ENCODE measurements at regions not wholly inside any gene's neighbourhood (a gene's known extent, or its start where the extent isn't known, plus 50 kb on each side); places are given as distances from the start of the nearest gene placed in this dataset.
"Not testable (repeated sequence)": the region's sequence is repeated elsewhere in the genome, so short reads cannot be mapped to it uniquely, and the experiment has no call there.

DNA sequence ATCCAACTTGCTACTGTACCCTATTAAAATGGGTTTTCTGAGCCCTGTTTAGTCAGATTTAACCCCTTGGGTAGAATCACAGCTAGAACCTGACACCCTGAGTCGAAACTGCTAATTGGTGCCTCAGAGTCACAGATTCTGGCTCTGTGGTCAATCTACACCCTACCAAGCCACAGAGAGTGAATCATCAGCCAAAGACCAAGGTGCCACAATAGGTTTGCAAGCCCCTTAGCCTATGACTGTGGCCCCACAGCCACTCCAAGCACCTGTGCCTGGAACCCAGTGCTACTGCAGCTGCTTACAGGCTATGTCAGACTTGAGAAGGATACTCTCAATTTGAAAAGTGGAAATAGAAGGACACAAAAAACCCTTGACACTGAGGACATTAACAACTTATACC is 202.8 kb upstream of the KCND2 start:
- Histone ChIP-seq H3K4me1 (replicated peaks in 1 of 2) (no peaks in the 10 kb centered on the region), H3K27ac (no peak overlapping the region), H3K4me3 (no peak overlapping the region)
- 0 to 100% (median 71%) methylated on average over 1 of the region's 1 CpG; no CpG with 5 or more reads in 7 of the 10 experiments for WGBS, 10 experiments
- in situ Hi-C loops (cut with MboI; ENCODE audit: low pct_unique_long_range_greater_than_20kb in 2 of 9, low sequenced_read_pairs in 9 of 9, unreplicated experiment in 9 of 9): no loop called here
- ATAC-seq (replicated peaks in 6 of 8): no peak

DNA sequence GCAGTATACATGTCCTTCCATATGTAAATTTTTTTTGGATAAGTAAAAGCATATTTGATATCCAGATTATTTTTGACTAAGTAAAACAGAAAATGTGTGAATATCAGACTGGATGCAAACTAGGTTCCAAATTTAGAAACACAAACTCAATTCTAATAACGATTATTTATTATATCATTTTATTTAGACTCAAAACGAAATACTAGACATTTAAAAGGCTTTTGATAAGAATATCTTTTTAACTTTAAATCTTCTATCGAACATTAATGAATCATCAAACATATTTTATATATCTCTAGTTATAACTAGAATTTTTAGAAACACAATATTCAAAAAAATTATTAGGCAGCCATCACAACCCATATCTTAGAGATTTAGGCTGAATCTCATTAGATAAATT is 195.2 kb upstream of the KCND2 start:
- 0 to 86% (median 67%) methylated on average over 2 to 3 of the region's 3 CpGs for WGBS, 10 experiments
- in situ Hi-C loops (cut with MboI; ENCODE audit: low pct_unique_long_range_greater_than_20kb in 2 of 9, low sequenced_read_pairs in 9 of 9, unreplicated experiment in 9 of 9): no loop called here
- no peak overlapping the region for H3K4me3 ChIP-seq
- no peaks in the 10 kb centered on the region for H3K4me1 ChIP-seq (replicated peaks in 1 of 2)
- no peak for ATAC-seq (replicated peaks in 6 of 8)
- no peak overlapping the region for H3K27ac ChIP-seq

DNA sequence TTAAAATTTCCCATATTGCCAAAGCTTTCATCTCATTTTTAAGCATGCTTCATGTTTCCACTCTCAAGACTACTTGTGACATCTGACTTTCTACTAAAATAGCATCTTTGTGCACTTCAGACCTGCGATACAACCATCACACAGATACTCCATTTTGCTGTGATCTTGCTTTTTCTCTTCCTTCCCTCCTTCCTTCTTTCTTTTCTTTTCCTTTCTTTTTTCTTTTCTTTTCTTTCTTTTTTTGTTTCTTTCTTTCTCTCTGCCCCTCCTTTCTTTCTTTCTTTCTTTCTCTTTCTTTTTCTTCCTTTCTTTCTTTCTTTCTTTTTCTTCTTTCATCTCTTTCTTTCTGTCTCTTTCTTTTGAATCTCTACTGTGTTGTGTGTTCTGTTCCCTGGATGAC is 194.0 kb upstream of the KCND2 start:
- no peak overlapping the region for H3K4me3 ChIP-seq
- WGBS, 10 experiments: 0 to 100% (median 58%) methylated on average over 1 of the region's 1 CpG; no CpG with 5 or more reads in 2 of the 10 experiments
- no peak overlapping the region for H3K27ac ChIP-seq
- no peak for ATAC-seq (replicated peaks in 6 of 8)
- no peaks in the 10 kb centered on the region for H3K4me1 ChIP-seq (replicated peaks in 1 of 2)
- in situ Hi-C loops (cut with MboI; ENCODE audit: low pct_unique_long_range_greater_than_20kb in 2 of 9, low sequenced_read_pairs in 9 of 9, unreplicated experiment in 9 of 9): no loop called here

DNA sequence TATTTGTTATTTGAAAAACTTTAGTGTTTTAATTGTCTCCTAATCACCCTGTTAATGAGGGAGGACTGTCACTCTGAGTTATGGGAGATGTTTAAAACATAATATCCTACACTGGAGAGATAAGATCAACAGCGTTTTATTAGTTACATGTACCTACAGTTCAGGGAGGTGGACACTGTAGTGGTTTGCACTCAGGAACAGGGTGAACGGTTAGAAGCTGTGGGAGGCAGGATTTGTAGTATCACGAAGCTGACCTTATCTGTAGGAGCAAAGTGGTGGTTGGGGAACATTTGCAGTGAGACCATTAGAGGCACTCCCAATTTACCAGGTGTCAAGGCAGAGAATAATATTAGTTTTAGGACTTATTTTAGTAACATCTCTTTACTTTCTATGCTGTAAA is 193.3 kb upstream of the KCND2 start:
- in situ Hi-C loops (cut with MboI; ENCODE audit: low pct_unique_long_range_greater_than_20kb in 2 of 9, low sequenced_read_pairs in 9 of 9, unreplicated experiment in 9 of 9): no loop called here
- 8 to 92% (median 75%) methylated on average over 1 to 3 of the region's 3 CpGs; no CpG with 5 or more reads in 1 of the 10 experiments for WGBS, 10 experiments
- no peak for ATAC-seq (replicated peaks in 6 of 8)
- H3K4me3 ChIP-seq: no peak overlapping the region
- H3K27ac ChIP-seq: no peak overlapping the region
- H3K4me1 ChIP-seq (replicated peaks in 1 of 2): no peaks in the 10 kb centered on the region

DNA sequence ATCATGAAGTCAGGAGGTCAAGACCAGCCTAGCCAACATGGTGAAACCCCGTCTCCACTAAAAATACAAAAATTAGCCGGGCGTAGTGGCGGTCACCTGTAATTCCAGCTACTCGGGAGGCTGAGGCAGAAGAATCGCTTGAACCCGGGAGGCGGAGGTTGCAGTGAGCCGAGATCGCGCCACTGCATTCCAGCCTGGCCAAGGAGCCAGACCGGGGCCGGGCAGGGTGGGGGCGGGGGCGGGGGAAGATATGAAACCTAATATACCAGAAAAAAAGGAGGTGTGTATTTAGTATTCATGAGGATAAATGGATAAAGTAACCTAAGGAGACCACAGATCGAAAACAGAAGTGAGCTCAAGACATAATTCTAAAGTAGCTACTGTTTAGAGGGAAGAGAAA is 186.5 kb upstream of the KCND2 start:
- WGBS, 10 experiments: 0 to 100% (median 94%) methylated on average over 1 to 5 of the region's 16 CpGs; no CpG with 5 or more reads in 1 of the 10 experiments
- ATAC-seq (replicated peaks in 6 of 8); H3K27ac ChIP-seq; in situ Hi-C loops (cut with MboI; ENCODE audit: low pct_unique_long_range_greater_than_20kb in 2 of 9, low sequenced_read_pairs in 9 of 9, unreplicated experiment in 9 of 9); H3K4me1 ChIP-seq (replicated peaks in 1 of 2); H3K4me3 ChIP-seq: not testable (repeated sequence)

DNA sequence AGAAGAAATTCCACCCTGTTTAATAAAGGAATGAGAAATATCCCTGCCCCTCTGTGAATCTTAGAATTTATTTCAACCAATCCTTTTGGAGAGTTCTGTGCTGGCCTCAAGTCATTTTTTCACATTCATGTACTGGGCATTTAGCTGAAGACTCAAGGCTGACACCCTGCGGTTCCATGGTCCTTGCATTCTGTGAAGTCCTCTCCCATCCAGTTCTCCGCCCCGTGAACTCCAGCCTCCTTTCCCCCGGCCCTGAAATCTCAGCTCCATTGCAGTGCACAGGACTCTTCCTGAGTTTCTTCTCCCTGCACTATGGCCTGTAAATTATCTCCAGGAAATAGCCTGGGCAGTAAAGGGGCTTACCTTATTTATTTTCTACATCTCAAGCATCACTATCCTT is 183.0 kb upstream of the KCND2 start:
- Histone ChIP-seq H3K4me1 (replicated peaks in 1 of 2) (no peaks in the 10 kb centered on the region), H3K4me3 (no peak overlapping the region), H3K27ac (no peak overlapping the region)
- in situ Hi-C loops (cut with MboI; ENCODE audit: low pct_unique_long_range_greater_than_20kb in 2 of 9, low sequenced_read_pairs in 9 of 9, unreplicated experiment in 9 of 9): no loop called here
- ATAC-seq (replicated peaks in 6 of 8): no peak
- 0 to 94% (median 78%) methylated on average over 1 to 4 of the region's 4 CpGs for whole genome bisulfite sequencing, 10 experiments

DNA sequence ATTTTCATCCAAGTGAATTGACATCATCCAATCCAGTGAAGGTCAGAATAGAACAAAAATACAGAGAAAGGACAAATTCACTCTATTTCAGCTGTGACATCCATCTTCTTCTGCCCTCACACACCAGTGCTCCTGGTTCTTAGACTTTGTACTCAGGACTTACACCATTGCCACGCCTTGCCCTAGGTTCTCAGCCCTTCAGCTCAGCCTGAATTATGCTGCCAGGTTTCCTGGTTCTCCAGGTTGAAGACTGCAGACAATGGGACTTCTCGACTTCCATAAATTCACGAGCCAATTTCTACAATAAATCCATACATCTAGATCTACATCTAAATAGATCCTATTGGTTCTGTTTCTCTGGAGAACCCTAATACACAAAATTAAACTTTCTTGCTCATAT is 181.2 kb upstream of the KCND2 start:
- Histone ChIP-seq H3K27ac (no peak overlapping the region), H3K4me1 (replicated peaks in 1 of 2) (no peaks in the 10 kb centered on the region), H3K4me3 (no peak overlapping the region)
- WGBS, 10 experiments: 7 to 100% (median 85%) methylated on average over 2 to 3 of the region's 3 CpGs
- no peak for ATAC-seq (replicated peaks in 6 of 8)
- in situ Hi-C loops (cut with MboI; ENCODE audit: low pct_unique_long_range_greater_than_20kb in 2 of 9, low sequenced_read_pairs in 9 of 9, unreplicated experiment in 9 of 9): no loop called here

DNA sequence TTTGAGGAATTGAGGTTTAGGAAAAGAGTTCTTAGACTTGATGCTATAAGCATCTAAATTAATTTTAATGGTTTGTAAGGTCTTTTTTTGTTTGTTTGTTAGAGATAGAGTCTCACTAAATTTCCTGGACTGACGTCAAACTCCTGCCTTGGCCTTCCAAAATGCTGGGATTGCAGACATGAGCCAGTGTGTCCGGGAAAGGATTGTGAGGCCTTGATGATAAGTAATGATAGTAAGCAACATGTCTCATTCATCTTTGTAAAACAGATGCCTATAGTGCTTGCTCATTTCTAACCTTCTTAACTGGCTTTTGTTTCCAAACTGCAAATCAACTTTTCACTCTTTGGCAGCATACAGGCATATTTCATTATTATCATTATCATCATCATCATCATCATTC is 176.0 kb upstream of the KCND2 start:
- ATAC-seq (replicated peaks in 6 of 8): no peak
- Histone ChIP-seq H3K4me1 (replicated peaks in 1 of 2) (no peaks in the 10 kb centered on the region), H3K4me3 (no peak overlapping the region), H3K27ac (no peak overlapping the region)
- 17 to 91% (median 69%) methylated on average over 1 to 2 of the region's 2 CpGs for WGBS, 10 experiments
- in situ Hi-C loops (cut with MboI; ENCODE audit: low pct_unique_long_range_greater_than_20kb in 2 of 9, low sequenced_read_pairs in 9 of 9, unreplicated experiment in 9 of 9): no loop called here

DNA sequence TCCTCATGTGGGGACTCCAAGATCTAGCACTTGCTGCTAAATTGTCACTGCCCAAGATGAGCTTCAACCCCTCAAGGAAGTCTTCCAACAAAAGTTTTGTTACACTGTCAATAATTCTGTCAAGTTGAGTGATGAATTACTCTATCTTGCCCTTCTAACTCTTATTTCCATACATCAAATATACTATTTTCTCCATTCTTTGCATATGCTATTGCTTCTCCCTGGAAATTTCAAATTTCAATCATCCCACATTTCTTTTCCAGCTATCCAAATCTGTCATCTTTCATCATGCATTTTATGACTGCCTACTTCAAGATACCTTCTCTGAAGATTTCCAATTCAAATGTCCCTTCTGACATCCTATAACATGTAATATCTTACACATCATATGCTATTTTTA is 175.2 kb upstream of the KCND2 start:
- no peak for ATAC-seq (replicated peaks in 6 of 8)
- in situ Hi-C loops (cut with MboI; ENCODE audit: low pct_unique_long_range_greater_than_20kb in 2 of 9, low sequenced_read_pairs in 9 of 9, unreplicated experiment in 9 of 9): no loop called here
- H3K4me1 ChIP-seq (replicated peaks in 1 of 2): no peaks in the 10 kb centered on the region
- no peak overlapping the region for H3K4me3 ChIP-seq
- no peak overlapping the region for H3K27ac ChIP-seq

DNA sequence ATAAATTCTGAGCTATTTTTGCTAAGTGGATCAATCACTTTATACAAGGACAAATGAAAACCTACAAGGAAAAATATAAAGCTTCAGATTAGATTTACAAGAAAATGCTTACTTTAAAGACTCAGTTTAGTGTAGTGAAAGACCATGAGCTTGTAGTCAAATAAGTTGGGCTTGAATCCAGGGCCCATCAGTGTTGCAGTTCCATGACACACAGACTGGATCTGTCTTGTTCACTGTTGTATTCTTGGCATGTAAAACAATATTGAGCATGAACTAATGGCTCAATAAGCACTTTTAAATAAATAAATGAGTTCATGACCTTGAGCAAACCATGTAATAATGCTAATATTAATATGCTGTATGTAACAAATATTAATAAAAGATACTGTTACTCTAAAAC is 164.6 kb upstream of the KCND2 start:
- no peaks in the 10 kb centered on the region for H3K4me1 ChIP-seq (replicated peaks in 1 of 2)
- ATAC-seq (replicated peaks in 6 of 8): no peak
- in situ Hi-C loops (cut with MboI; ENCODE audit: low pct_unique_long_range_greater_than_20kb in 2 of 9, low sequenced_read_pairs in 9 of 9, unreplicated experiment in 9 of 9): no loop called here

DNA sequence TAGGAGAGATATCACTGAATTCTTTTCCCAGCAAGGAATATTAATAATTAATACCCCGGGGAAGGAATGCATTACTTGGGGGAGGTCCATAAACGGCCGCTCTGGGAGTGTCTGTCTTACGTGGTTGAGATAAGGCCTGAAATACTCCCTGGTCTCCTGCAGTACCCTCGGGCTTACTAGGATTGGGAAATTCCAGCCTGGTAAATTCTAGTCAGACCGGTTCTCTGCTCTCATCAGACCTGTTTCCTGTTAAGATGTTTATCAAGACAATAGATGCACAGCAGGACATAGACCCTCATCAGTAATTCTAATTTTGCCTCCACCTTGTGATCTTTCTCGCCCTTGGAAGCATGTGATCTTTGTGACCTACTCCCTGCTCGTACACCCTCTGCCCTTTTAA is 162.8 kb upstream of the KCND2 start:
- H3K27ac ChIP-seq: no peak overlapping the region
- H3K4me1 ChIP-seq (replicated peaks in 1 of 2): no peaks in the 10 kb centered on the region
- in situ Hi-C loops (cut with MboI; ENCODE audit: low pct_unique_long_range_greater_than_20kb in 2 of 9, low sequenced_read_pairs in 9 of 9, unreplicated experiment in 9 of 9): no loop called here
- ATAC-seq (replicated peaks in 6 of 8): no peak
- 20 to 100% (median 69%) methylated on average over 1 to 6 of the region's 8 CpGs; no CpG with 5 or more reads in 1 of the 10 experiments for WGBS, 10 experiments
- no peak overlapping the region for H3K4me3 ChIP-seq

More for the DNA sequence above, 164.6 kb upstream of the KCND2 start:
- Histone ChIP-seq H3K4me3 (no peak overlapping the region), H3K27ac (no peak overlapping the region)

DNA sequence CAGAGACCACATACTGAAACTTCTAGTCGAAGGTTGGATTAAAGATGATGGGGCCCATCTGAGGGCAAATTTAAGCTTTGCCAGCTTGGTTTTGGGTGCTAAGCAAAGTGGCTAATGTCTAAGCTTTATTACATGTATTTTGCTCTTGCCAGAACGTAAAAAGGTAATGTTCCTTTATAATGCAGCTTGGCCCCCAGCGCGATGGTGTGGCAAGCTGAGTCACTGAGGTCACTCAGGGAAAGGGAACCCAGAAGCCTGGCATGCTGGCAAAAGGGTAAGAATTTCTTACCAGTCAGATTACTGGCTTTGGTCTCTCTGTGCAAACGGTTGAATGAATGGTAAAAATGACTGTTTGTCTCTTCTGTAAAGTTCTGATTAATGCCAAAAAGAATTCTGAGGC is 158.3 kb upstream of the KCND2 start:
- WGBS, 10 experiments: 29 to 95% (median 71%) methylated on average over 3 to 5 of the region's 5 CpGs; no CpG with 5 or more reads in 3 of the 10 experiments

DNA sequence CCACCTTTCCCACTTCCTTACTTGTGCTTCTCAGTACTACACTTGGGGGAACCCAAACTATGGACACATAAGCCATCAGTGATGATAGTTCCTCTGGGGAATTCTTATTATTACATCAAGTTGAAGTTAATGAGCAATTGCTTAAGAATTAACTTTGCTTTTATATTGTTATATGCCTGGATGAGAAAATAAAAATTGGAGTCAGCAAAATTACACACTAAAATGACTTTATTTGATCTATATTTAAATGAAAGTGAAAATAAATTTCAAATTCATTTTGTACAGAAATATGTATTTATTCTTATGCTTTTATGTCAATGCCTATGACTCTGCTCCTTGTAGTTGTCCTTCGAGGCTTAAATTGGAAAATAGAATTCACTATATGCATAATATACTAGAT is 149.4 kb upstream of the KCND2 start:
- WGBS, 10 experiments: 22 to 91% (median 63%) methylated on average over 1 of the region's 1 CpG; no CpG with 5 or more reads in 1 of the 10 experiments
- in situ Hi-C loops (cut with MboI; ENCODE audit: low pct_unique_long_range_greater_than_20kb in 2 of 9, low sequenced_read_pairs in 9 of 9, unreplicated experiment in 9 of 9): no loop called here

More for the DNA sequence above, 158.3 kb upstream of the KCND2 start:
- Histone ChIP-seq H3K4me1 (replicated peaks in 1 of 2) (no peaks in the 10 kb centered on the region), H3K27ac (no peak overlapping the region), H3K4me3 (no peak overlapping the region)
- no peak for ATAC-seq (replicated peaks in 6 of 8)
- in situ Hi-C loops (cut with MboI; ENCODE audit: low pct_unique_long_range_greater_than_20kb in 2 of 9, low sequenced_read_pairs in 9 of 9, unreplicated experiment in 9 of 9): no loop called here

DNA sequence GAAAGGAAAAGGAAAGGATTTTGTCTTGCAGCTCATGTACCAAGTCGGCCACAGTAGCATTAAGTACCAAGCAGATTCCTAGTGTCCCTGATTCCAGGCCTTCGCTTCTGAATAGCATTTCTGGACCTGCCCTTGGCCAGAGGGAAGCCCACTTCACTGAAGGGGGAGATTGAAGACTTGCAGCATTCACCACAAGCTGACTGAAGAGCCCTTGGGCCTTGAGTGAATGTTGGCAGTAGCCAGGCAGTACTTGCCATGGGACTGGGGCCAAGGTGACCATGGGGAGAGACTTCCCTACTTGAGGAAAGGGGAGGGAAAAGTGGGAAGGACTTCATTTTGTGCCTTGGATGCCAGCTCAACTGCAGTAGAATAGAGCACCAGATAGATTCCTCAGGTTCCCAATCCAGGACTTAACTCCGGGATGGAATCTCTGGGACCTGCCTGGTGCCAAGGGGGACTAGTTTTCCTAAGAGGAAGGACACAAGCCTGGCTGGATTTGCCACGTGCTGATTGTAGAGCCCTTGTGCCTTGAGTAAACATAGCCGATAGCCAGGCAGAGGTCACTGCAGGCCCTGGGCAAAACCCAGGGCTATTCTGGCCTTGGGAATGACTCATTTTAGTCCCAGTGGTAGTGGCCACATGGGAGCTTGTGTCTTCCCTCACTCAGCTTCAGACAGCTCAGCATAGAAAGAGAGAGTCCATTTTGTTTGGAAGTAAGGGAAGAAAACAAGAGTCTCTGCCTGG is 141.7 kb upstream of the KCND2 start:
- Histone ChIP-seq H3K27ac (no peak overlapping the region), H3K4me3 (no peak overlapping the region), H3K4me1 (replicated peaks in 1 of 2) (no peaks in the 10 kb centered on the region)
- 17 to 83% (median 50%) methylated on average over 1 to 2 of the region's 5 CpGs; no CpG with 5 or more reads in 3 of the 10 experiments for WGBS, 10 experiments
- in situ Hi-C loops (cut with MboI; ENCODE audit: low pct_unique_long_range_greater_than_20kb in 2 of 9, low sequenced_read_pairs in 9 of 9, unreplicated experiment in 9 of 9): no loop called here
- no peak for ATAC-seq (replicated peaks in 6 of 8)

More for the DNA sequence above, 149.4 kb upstream of the KCND2 start:
- no peaks in the 10 kb centered on the region for H3K4me1 ChIP-seq (replicated peaks in 1 of 2)
- no peak overlapping the region for H3K27ac ChIP-seq
- ATAC-seq (replicated peaks in 6 of 8): no peak
- no peak overlapping the region for H3K4me3 ChIP-seq
